Left lung (tissue), 4 donors: ENCODE measurements at regions not wholly inside any gene's neighbourhood (a gene's known extent, or its start where the extent isn't known, plus 50 kb on each side); places are given as distances from the start of the nearest gene placed in this dataset.

Experiments used
- ATAC-seq: fragments of 200-7000 bp; cut with Tn5 transposase; one replicate; pipeline ENCODE4 v1.9.1; 2020; ENCODE audit warnings: moderate library complexity
- DNase-seq, 4 donors: peaks; one replicate each; pipeline ENCODE4 v3.0.0-alpha.2; 2013 to 2020
- H3K27ac ChIP-seq, 2 donors: fragments of 200-600 bp; sonication (generic) in 1 of 2; one replicate each; pipeline versions ENCODE4 v1.5.0 to v1.8.0; 2020 to 2021
- H3K27me3 ChIP-seq, 2 donors: fragments of 200-600 bp; sonication (generic) in 1 of 2; one replicate each; pipeline versions ENCODE4 v1.5.0 to v1.8.0; 2020 to 2021
- H3K36me3 ChIP-seq, 2 donors: fragments of 200-600 bp; sonication (generic) in 1 of 2; one replicate each; pipeline versions ENCODE4 v1.5.0 to v1.8.0; 2020 to 2021
- H3K4me1 ChIP-seq, 2 donors: fragments of 200-600 bp; one replicate each; pipeline ENCODE4 v1.8.0; 2021
- H3K4me3 ChIP-seq, 2 donors: fragments of 200-600 bp; sonication (generic) in 1 of 2; one replicate each; pipeline versions ENCODE4 v1.5.0 to v1.8.0; 2020 to 2021; ENCODE audit warnings: mild to moderate bottlenecking in 1 of 2
- H3K9me3 ChIP-seq, 2 donors: fragments of 200-600 bp; sonication (generic) in 1 of 2; one replicate each; pipeline versions ENCODE4 v1.5.0 to v1.8.0; 2020 to 2021
- intact Hi-C, 2 donors: fragments of 100-400 bp; cut with DNase I; formaldehyde crosslinking; loops; one replicate each; pipeline versions ENCODE4 v1.11.2 to v1.14.2; 2022
- TF ChIP-seq, protein P1 (sequence below), 2 donors: fragments of 200-600 bp; sonication (generic) in 1 of 2; IDR thresholded peaks; one replicate each; pipeline versions ENCODE4 v1.5.0 to v1.8.0; 2021; ENCODE audit warnings: antibody characterized with exemption in 2 of 2
- donor health status: DM: no; HTN: yes; CAD: no.
- donor health status: DM: no; HTN: no; CAD: no.

DNA sequence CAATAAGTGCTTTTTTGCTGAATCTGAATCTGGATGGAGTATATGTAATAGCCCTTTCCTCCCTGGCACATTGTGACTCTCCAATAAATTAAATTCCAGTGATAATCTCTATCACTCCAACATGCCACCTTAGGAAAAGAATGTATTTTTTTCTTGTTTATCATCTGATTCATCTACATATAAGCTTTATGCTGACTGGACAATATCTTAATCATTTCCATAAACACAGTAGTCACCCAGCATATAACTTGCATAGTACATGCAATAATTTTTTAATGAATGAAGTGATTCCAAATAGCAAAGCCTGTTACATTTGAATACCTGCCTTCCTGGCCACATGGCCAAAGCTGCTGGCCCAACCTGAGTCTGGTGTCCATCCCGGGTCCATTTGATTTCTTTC lies 477.6 kb upstream of the USP24 start:
- Histone ChIP-seq H3K4me1 (peaks cover 0 to 5% of the 10 kb centered on the region in 2 donors), H3K27ac (no peak overlapping the region), H3K27me3 (no peaks in the 10 kb centered on the region), H3K36me3 (no peaks in the 10 kb centered on the region), H3K4me3 (no peak overlapping the region), H3K9me3 (no peaks in the 10 kb centered on the region)
- TF ChIP-seq, protein P1, sequence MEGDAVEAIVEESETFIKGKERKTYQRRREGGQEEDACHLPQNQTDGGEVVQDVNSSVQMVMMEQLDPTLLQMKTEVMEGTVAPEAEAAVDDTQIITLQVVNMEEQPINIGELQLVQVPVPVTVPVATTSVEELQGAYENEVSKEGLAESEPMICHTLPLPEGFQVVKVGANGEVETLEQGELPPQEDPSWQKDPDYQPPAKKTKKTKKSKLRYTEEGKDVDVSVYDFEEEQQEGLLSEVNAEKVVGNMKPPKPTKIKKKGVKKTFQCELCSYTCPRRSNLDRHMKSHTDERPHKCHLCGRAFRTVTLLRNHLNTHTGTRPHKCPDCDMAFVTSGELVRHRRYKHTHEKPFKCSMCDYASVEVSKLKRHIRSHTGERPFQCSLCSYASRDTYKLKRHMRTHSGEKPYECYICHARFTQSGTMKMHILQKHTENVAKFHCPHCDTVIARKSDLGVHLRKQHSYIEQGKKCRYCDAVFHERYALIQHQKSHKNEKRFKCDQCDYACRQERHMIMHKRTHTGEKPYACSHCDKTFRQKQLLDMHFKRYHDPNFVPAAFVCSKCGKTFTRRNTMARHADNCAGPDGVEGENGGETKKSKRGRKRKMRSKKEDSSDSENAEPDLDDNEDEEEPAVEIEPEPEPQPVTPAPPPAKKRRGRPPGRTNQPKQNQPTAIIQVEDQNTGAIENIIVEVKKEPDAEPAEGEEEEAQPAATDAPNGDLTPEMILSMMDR (IDR thresholded peaks at IDR 0.05) = no peak
- intact Hi-C loops = no loop called here
- DNase-seq (no peak), ATAC-seq (no peak)

DNA sequence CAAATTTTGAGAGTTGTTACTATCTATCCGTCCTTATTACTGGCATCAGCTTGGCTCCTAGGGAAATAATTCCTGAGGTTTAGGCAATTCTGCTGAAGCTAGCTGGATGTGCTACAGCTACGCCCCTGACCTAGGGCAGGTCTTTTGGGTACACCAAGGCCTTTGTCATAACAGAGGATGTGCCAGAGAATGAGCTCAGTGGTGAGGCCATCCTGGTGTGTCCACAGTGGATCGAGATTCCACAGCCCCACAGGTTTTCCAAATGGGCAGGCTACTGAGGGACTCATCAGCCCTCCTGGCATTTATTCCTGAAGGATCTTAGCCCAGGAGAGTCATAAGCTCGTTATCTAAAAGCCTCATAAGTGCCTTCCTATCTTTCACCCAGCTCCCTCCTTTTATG lies 475.2 kb upstream of the USP24 start:
- Histone ChIP-seq H3K4me3 (no peak overlapping the region), H3K9me3 (no peaks in the 10 kb centered on the region), H3K27me3 (no peaks in the 10 kb centered on the region), H3K4me1 (no peaks in the 10 kb centered on the region), H3K27ac (no peak overlapping the region), H3K36me3 (no peaks in the 10 kb centered on the region)
- ATAC-seq (no peak), DNase-seq (no peak)
- TF ChIP-seq, protein P1 (IDR thresholded peaks at IDR 0.05) = no peak
- intact Hi-C loops = no loop called here

DNA sequence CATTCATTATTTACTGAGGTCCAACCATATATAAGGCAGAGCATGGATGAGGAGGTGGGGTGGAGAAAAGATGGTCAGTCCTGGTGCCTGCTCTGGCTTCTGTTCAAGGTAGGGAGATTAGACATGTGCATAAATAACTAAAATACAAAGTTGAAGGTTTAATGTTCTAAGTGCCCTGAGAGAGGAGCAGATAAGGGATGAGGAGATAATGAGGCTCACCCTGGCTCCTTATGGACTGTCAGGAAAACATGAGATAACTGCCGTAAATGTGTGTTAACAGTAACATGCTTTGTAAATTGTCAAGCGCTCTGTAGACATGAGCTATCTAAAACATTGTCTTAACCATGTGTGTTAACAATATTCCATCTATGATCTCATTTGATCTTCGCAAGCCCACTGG lies 474.6 kb upstream of the USP24 start:
- Histone ChIP-seq H3K9me3 (no peaks in the 10 kb centered on the region), H3K27me3 (no peaks in the 10 kb centered on the region), H3K4me1 (no peaks in the 10 kb centered on the region), H3K4me3 (no peak overlapping the region), H3K36me3 (no peaks in the 10 kb centered on the region), H3K27ac (no peak overlapping the region)
- TF ChIP-seq, protein P1 (IDR thresholded peaks at IDR 0.05) = no peak
- ATAC-seq (no peak), DNase-seq (no peak)
- intact Hi-C loops = no loop called here

DNA sequence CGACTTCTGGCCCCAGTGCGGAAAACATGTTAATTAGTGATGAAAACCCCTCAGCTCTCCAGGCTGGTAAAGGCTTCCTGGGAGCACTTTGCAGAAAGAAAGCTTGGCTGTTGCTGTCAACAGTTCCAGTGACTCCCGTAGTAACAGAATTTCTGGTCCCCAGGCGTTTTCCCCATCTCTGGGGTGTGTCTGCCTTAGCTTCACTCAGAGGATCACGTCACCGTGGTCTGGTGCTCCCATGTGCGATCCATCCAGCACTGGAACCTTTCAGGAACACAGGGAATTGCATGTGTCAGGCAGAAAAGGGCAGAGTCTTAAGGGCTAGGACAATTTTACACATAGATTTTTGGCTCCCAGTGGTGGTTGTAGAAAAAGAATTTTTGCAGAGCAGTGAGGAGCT lies 470.4 kb upstream of the USP24 start:
- no peaks in the 10 kb centered on the region for H3K4me1 ChIP-seq
- DNase-seq = no peak
- ATAC-seq = no peak
- H3K27ac ChIP-seq = no peak overlapping the region
- no peaks in the 10 kb centered on the region for H3K27me3 ChIP-seq
- no peaks in the 10 kb centered on the region for H3K36me3 ChIP-seq
- TF ChIP-seq, protein P1 (IDR thresholded peaks at IDR 0.05) = no peak
- intact Hi-C loops = no loop called here
- peaks cover 0 to 2% of the 10 kb centered on the region in 2 donors for H3K9me3 ChIP-seq
- no peak overlapping the region for H3K4me3 ChIP-seq

DNA sequence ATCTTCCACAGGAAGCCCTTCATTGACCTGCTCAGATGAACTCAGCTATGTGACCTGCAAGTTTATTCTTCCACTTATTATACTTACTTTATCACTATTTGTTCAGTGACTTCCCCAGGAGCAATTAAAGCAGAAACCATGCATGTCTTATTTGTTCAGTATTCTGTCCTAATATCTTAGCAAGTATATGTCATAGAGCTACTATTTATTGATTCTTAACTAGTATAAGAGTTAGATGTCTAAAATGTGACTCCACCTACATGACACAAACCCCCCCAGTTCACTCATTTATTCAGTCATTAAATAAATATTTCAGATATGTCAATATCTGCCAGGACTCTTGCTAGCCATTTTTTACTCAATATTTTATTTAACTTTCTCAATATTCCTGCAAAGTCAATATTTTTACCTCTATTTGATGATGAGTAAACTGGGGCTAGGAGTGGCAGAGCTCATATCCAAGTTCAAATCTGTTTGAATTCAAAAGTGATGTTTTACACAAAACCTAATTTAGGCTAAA lies 469.0 kb upstream of the USP24 start:
- Histone ChIP-seq H3K4me3 (no peak overlapping the region), H3K4me1 (no peaks in the 10 kb centered on the region), H3K36me3 (no peaks in the 10 kb centered on the region), H3K9me3 (peaks cover 0 to 2% of the 10 kb centered on the region in 2 donors), H3K27me3 (no peaks in the 10 kb centered on the region), H3K27ac (no peak overlapping the region)
- peak; percentile 17 for ATAC-seq
- intact Hi-C loops = no loop called here
- no peak for DNase-seq
- TF ChIP-seq, protein P1 (IDR thresholded peaks at IDR 0.05) = no peak
